GM18858 (cell line): ENCODE measurements at regions not wholly inside any gene's neighbourhood (a gene's known extent, or its start where the extent isn't known, plus 50 kb on each side); places are given as distances from the start of the nearest gene placed in this dataset.

Source experiments
- ATAC-seq: cut with Tn5 transposase; IDR thresholded peaks from one replicate; pipeline ENCODE4 v1.9.1; 2021; ENCODE audit not compliant: unreplicated experiment

- no peak for ATAC-seq
Measured at GRCh38 chr2:16050261-16050907, 110.0 kb downstream of the MYCN start.

DNA sequence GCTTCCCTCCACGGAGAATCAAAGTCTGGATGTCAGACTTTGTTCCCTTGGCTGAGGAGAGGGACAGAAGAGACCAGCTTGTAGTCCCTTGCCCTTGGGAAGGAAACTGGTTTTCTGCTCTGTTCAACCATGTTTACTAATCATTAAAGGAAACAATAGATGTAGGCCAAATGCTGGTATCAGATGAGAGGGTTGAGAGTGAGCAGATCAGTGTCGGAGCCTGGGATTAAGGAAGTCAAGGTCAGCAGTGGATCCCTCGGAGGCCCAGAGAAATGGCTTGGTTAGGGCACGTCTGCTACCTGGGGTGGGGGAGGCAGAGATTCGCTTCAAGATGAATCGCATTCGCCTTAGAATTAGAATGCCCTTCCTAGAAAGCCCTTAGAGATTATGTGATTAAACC, 109.1 kb downstream of the MYCN start:
- no peak for ATAC-seq

DNA sequence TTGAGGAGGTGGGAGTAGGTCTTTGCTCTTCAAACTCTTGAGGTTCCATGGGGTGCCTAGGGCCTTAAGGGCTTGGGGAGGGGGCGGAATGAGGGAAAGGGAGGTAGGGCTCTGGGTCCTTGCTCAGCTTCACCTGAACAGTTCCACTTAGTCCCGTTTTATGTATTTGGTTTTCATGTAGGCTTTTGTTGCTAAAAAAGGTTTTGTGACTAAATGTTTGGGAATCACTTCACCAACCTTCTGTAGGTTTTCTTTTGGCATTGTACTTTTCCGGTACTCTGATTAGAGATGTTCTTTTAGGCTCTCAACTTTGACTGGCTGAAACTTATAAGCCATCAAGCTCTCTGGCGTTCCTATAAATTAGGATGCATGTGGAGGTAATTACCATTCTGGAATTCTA, 108.1 kb downstream of the MYCN start:
- ATAC-seq, result no peak

- no peak for ATAC-seq
Measured at GRCh38 chr2:16047701-16048100, 107.4 kb downstream of the MYCN start.

DNA sequence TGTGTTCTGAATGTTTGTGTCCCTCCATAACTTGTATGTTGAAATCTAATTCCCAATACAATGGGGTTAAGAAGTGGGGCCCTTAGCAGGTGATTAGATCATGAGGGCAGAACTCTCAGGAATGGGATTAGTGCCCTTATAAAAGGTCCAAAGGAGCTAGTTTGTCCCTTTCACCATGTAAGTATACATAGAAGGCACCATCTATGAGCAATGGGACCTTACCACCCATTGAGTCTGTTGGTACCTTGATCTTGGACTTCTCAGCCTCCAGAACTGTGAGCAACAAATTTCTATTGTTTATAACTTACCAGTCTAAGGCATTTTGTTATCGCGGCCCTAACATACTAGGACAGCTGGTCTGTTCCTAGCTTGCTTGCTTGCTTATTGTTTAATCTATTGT, 106.3 kb downstream of the MYCN start:
- ATAC-seq, result no peak

GRCh38 chr2:16045653-16046352, 105.5 kb downstream of the MYCN start:
- ATAC-seq, result no peak

DNA sequence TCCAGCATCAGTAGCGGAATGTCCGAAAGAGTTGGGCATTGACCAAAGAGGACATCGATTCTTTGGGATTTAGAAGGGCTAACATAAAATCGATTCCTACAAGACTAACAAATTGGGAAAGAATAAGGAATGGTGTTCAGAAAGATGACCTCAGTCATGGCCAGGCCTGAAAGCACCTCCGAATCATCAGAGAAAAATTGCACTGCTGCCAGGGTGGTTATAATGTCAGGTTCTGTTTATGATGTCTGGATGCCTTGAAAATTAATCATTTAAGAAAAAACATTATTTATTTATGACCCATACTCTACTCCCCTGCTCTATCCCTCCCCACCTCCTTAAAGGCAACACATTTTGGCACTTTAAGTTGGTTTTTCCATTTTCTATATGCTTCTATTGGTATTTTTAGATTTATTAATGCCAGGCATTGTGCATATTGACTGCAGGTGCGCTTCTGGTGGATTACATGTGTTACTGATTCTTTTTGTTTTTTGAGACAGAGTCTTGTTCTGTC, 104.7 kb downstream of the MYCN start:
- ATAC-seq, result no peak

GRCh38 chr2:16043627-16044026, 103.3 kb downstream of the MYCN start:
- no peak for ATAC-seq

DNA sequence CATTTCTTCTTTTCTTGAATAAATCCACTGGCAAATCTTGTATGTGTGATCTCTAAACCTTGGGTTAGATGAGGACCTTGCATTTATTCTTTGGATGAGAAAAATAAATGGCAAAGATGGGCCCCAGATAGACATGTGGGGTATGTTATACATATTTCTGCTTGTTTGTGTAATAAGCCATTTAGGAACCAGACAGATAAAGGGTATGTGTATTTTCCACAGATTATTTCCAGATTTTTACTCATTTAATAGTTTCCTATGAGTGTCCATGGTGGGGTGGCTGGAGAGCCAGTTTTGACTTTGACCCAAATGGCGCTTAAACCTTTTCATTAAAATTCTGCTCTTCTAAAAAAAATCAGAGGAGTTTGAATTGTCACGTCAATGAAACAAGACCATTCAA, 102.8 kb downstream of the MYCN start:
- no peak for ATAC-seq

- ATAC-seq, result no peak
Measured at GRCh38 chr2:16042201-16042700, 101.9 kb downstream of the MYCN start.

DNA sequence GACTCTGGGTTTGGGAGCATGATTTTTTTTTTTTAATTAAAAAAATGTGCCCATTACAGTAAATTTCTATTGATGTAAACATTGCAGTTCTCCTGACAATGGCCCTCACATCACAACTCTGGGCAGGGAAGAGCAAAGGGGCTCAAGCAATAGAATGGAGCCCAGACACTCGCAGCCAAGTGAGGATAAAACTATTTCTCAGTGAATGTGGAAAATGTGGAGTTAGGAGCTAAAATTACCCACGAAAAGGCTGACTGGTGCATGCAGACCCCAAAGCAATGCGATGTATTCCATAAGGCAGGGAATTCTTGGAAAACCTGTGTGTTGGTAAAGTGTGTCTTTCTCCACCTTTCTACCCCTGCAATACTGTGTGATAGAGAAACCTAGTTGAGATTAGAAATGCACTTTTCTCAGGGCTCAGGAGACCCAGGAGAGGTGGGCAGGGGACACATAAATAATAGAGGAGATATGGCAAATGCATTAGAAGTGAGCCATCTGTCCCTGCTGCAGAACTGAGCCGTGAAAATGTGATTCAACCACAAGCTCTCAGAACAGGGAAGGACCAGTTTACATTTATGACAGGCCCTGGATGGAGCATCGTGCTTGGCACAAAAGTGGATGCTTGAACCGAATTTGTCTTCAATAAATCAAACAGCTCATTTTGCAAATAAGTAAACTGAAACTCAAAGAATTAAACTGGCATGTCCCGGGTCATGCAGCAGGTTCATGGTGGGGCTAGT, 100.1 kb downstream of the MYCN start:
- no peak for ATAC-seq

DNA sequence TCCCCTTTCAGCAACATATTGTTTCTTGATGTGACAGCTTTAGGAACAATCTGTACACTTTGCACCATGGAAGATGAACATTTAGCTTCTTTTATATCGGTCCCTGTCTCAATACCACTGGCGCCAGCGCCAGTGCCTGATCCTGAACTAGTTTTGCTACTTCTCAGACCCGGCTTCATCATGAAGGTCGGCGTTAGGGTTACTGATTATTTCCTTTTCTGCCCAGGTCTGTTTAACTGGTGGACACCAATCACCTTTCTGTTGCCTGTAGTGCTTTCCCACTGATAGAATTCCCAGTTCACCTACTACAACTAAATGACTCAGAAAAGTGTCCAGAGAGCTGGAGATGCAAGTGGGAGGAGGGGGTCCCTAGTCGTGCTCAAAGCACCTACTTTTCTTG, 99.5 kb downstream of the MYCN start:
- no peak for ATAC-seq

DNA sequence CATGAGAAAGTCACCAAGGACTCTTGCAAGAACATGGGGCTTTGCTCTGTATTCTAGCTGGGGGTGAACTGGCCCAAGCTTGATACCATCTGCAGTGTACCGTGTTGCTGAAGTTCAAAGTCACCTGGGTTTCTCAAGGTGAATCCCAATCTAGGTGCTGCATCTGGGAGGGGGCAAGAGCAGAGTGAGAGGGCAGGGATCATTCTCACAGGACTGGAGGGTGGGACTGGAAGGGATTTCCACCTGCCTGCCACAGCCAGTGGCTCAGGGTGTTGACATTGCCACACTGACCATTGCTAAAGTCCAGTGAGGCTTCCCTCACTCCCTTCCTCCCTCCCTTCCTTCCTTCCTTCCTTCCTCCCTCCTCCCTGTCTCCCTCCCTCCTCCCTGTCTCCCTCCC, 98.7 kb downstream of the MYCN start:
- no peak for ATAC-seq

DNA sequence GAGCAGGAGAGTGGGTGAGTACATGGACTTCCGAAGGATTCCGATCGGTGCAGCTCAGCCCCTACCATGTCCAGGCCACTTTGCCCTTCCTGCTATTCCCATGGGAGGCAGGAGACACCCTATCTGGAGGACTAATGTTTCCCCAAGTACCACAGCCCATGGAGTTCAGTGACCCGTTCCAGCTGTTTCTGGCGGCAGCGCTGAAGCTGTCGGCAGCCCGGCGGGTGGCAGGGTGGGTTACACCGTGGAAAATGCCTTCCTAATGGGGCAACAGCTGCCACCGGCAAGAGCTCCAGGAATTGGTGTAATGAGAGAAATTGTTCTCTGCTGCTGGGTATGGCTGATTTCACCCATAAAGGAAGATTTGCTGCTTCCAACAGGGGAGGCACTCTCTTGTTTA, 98.3 kb downstream of the MYCN start:
- no peak for ATAC-seq

GRCh38 chr2:16037808-16038457, 97.6 kb downstream of the MYCN start:
- ATAC-seq, result no peak

DNA sequence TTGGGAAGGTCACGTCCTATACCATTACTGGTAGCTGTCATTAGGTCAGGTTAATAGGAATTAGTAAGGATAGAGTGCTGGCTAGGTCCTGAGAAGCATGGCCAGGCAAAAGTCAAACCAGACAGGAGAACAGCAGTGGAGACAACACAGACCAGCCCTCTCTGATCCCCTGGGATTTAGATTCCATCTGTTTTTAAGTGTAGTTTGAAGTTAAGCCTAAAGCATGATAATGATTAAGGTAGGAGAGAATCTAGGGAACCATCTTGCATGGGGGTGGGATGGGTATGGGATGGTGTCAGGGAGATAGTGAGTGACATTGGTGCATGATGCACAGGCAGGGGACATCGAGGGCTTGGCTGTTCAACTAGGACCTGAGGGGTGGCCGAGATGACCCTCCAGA, 96.6 kb downstream of the MYCN start:
- ATAC-seq, result no peak

- ATAC-seq, result no peak
Measured at GRCh38 chr2:16035747-16036745, 95.7 kb downstream of the MYCN start.

- ATAC-seq, result no peak
Measured at GRCh38 chr2:16034975-16035746, 94.8 kb downstream of the MYCN start.
